ENCODE measurements at regions not wholly inside any gene's neighbourhood (a gene's known extent, or its start where the extent isn't known, plus 50 kb on each side); places are given as distances from the start of the nearest gene placed in this dataset.

DNA sequence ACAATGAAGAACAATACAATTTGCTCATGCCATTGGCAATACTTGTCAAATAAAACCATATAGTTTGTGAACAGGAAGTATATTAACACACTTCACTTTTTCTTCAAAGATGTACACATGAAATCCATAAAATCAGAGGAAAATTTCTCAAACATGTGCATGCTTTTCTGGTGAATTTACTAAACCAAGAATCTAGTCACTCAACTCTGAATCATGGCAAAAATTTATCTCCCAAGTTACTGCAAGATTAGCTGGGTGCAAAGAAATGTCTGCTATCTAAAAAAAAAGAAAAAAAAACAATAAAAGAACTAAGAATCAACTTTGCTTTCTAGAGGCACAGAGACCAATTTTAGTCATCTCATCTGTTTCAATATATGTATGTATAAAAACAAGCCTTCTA, 419.2 kb downstream of the NR4A2 start:
- TF ChIP-seq, protein P1, sequence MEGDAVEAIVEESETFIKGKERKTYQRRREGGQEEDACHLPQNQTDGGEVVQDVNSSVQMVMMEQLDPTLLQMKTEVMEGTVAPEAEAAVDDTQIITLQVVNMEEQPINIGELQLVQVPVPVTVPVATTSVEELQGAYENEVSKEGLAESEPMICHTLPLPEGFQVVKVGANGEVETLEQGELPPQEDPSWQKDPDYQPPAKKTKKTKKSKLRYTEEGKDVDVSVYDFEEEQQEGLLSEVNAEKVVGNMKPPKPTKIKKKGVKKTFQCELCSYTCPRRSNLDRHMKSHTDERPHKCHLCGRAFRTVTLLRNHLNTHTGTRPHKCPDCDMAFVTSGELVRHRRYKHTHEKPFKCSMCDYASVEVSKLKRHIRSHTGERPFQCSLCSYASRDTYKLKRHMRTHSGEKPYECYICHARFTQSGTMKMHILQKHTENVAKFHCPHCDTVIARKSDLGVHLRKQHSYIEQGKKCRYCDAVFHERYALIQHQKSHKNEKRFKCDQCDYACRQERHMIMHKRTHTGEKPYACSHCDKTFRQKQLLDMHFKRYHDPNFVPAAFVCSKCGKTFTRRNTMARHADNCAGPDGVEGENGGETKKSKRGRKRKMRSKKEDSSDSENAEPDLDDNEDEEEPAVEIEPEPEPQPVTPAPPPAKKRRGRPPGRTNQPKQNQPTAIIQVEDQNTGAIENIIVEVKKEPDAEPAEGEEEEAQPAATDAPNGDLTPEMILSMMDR (conservative IDR thresholded peaks at IDR 0.05; ENCODE audit: low read length), result no peak
- no peak for TF ChIP-seq EZH2phosphoT487 (IDR thresholded peaks at IDR 0.05; ENCODE audit: borderline replicate concordance)
- no peaks in the 10 kb centered on the region for H3K36me3 ChIP-seq (ENCODE audit: insufficient read depth, low read length)
- H3K9ac ChIP-seq (ENCODE audit: low read depth, low read length, poor library complexity, severe bottlenecking), result no peak overlapping the region
- no peaks in the 10 kb centered on the region for H3F3A ChIP-seq (ENCODE audit: low read depth)
- H3K9me3 ChIP-seq (ENCODE audit: insufficient read depth, low read depth, low read length), result no peaks in the 10 kb centered on the region
- H3K27me3 ChIP-seq (ENCODE audit: insufficient read depth, low read length, poor library complexity, severe bottlenecking), result no peaks in the 10 kb centered on the region
- no peaks in the 10 kb centered on the region for H4K20me1 ChIP-seq (ENCODE audit: insufficient read depth, low read length, poor library complexity, severe bottlenecking)
- H3K4me1 ChIP-seq (ENCODE audit: insufficient read depth, low read length, poor library complexity, severe bottlenecking), result no peaks in the 10 kb centered on the region
- no peaks in the 10 kb centered on the region for H3K79me2 ChIP-seq (ENCODE audit: insufficient read depth, low read length)
- no peak overlapping the region for H2AFZ ChIP-seq (ENCODE audit: low read length)
- H3K9me2 ChIP-seq (replicated peaks; ENCODE audit: low read depth, low read length), result no peaks in the 10 kb centered on the region
- H3K4me2 ChIP-seq (ENCODE audit: low read depth, low read length, poor library complexity, severe bottlenecking), result no peak overlapping the region
- no peak overlapping the region for H3K4me3 ChIP-seq (ENCODE audit: low read length, poor library complexity, severe bottlenecking)

DNA sequence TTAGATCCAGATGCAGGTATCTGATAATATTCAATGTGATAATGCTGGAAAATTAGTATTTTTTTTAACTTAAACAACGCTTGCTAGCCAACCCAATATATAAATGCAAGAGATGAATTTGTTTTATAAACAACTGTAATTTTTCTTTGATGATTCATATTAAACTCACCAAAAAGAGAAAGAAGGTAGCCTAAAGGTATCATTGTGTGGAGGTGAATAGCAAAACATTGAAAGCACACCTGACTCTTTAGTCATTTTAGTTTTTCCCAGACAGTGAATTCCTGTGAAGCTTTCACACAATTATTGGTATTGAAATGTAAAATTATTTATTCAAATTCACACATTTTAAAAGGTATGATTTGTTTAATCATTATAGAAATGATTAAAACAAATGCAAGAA, 424.0 kb downstream of the NR4A2 start:
- H2AFZ ChIP-seq (ENCODE audit: low read length), result no peak overlapping the region
- no peaks in the 10 kb centered on the region for H4K20me1 ChIP-seq (ENCODE audit: insufficient read depth, low read length, poor library complexity, severe bottlenecking)
- no peaks in the 10 kb centered on the region for H3K9me2 ChIP-seq (replicated peaks; ENCODE audit: low read depth, low read length)
- no peak overlapping the region for H3K4me2 ChIP-seq (ENCODE audit: low read depth, low read length, poor library complexity, severe bottlenecking)
- no peaks in the 10 kb centered on the region for H3K9me3 ChIP-seq (ENCODE audit: insufficient read depth, low read depth, low read length)
- no peaks in the 10 kb centered on the region for H3K79me2 ChIP-seq (ENCODE audit: insufficient read depth, low read length)
- H3K4me1 ChIP-seq (ENCODE audit: insufficient read depth, low read length, poor library complexity, severe bottlenecking), result no peaks in the 10 kb centered on the region
- H3K9ac ChIP-seq (ENCODE audit: low read depth, low read length, poor library complexity, severe bottlenecking), result no peak overlapping the region
- H3K36me3 ChIP-seq (ENCODE audit: insufficient read depth, low read length), result no peaks in the 10 kb centered on the region
- no peak overlapping the region for H3K4me3 ChIP-seq (ENCODE audit: low read length, poor library complexity, severe bottlenecking)
- H3K27me3 ChIP-seq (ENCODE audit: insufficient read depth, low read length, poor library complexity, severe bottlenecking), result no peaks in the 10 kb centered on the region
- TF ChIP-seq, protein P1 (conservative IDR thresholded peaks at IDR 0.05; ENCODE audit: low read length), result no peak
- no peak for TF ChIP-seq EZH2phosphoT487 (IDR thresholded peaks at IDR 0.05; ENCODE audit: borderline replicate concordance)
- H3F3A ChIP-seq (ENCODE audit: low read depth), result no peaks in the 10 kb centered on the region

DNA sequence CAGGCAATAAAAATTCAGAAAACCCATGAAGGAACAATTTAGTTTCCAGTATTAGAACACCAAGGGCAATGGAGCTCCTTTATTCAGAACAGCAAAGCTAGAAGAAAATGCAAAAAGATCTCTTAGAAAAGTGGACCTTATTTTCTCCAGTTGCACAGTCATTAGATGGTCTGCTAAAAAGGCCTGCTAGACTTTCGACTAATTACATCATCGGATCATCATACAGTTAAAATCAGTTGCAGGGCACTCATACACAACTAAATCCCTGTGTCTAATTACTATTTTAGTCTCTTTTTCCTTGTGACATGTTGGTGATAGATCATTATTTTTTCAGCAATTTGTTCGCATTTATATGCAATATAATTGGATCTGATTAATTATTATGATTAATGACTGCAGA, 425.3 kb downstream of the NR4A2 start:
- H2AFZ ChIP-seq (ENCODE audit: low read length), result no peak overlapping the region
- no peaks in the 10 kb centered on the region for H4K20me1 ChIP-seq (ENCODE audit: insufficient read depth, low read length, poor library complexity, severe bottlenecking)
- H3K4me2 ChIP-seq (ENCODE audit: low read depth, low read length, poor library complexity, severe bottlenecking), result no peak overlapping the region
- H3K79me2 ChIP-seq (ENCODE audit: insufficient read depth, low read length), result no peaks in the 10 kb centered on the region
- TF ChIP-seq, protein P1 (conservative IDR thresholded peaks at IDR 0.05; ENCODE audit: low read length), result no peak
- no peak for TF ChIP-seq EZH2phosphoT487 (IDR thresholded peaks at IDR 0.05; ENCODE audit: borderline replicate concordance)
- no peaks in the 10 kb centered on the region for H3K36me3 ChIP-seq (ENCODE audit: insufficient read depth, low read length)
- no peak overlapping the region for H3K9ac ChIP-seq (ENCODE audit: low read depth, low read length, poor library complexity, severe bottlenecking)
- no peaks in the 10 kb centered on the region for H3K4me1 ChIP-seq (ENCODE audit: insufficient read depth, low read length, poor library complexity, severe bottlenecking)
- no peak overlapping the region for H3K4me3 ChIP-seq (ENCODE audit: low read length, poor library complexity, severe bottlenecking)
- H3K27me3 ChIP-seq (ENCODE audit: insufficient read depth, low read length, poor library complexity, severe bottlenecking), result no peaks in the 10 kb centered on the region
- no peaks in the 10 kb centered on the region for H3F3A ChIP-seq (ENCODE audit: low read depth)
- H3K9me3 ChIP-seq (ENCODE audit: insufficient read depth, low read depth, low read length), result no peaks in the 10 kb centered on the region
- H3K9me2 ChIP-seq (replicated peaks; ENCODE audit: low read depth, low read length), result no peaks in the 10 kb centered on the region
